ENCODE measurements at regions not wholly inside any gene's neighbourhood (a gene's known extent, or its start where the extent isn't known, plus 50 kb on each side); places are given as distances from the start of the nearest gene placed in this dataset.

- Histone ChIP-seq H3K9me3 (ENCODE audit: control insufficient read depth, low read length) (no peaks in the 10 kb centered on the region), H3K4me1 (ENCODE audit: control insufficient read depth in 1 of 2, insufficient read depth in 2 of 2, low read length in 2 of 2) (no peaks in the 10 kb centered on the region), H3K27me3 (ENCODE audit: control insufficient read depth in 1 of 2, insufficient read depth in 2 of 2, low read length in 1 of 2) (no peaks in the 10 kb centered on the region), H3K4me3 (ENCODE audit: low read length in 2 of 2) (no peak overlapping the region), H3K36me3 (ENCODE audit: control insufficient read depth in 1 of 2, insufficient read depth in 2 of 2, low read length in 1 of 2) (no peaks in the 10 kb centered on the region), H3K27ac (ENCODE audit: low read depth in 1 of 2, low read length in 2 of 2) (no peak overlapping the region)
- WGBS, 2 donors = 96 to 97% methylated on average over 9 of the region's 9 CpGs
- no peak for ATAC-seq (ENCODE audit: low FRiP score)
- intact Hi-C loops (cut with DNase I) = no loop called here
- DNase-seq = no peak
Measured at GRCh38 chr2:397926-398325, 110.0 kb upstream of the ALKAL2 start.

DNA sequence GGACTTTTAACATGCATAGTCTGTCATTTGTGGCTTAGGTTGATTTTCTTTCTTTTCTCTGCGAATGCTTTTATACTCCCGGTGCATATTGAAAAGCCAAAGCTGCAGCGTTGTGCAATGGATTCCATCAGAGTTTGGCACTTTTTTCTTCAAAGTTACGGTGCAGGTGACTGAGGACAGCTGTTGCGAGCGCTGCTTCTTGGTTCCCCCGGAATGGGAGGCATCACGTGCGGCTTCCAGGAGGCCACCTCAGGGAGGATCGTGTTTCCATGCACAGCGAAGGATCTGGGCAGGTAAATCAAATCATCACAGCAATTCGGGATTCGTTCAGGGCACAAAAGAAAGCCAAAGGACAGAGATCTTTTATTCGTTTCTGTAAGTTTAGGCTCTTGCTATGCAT, 109.6 kb upstream of the ALKAL2 start:
- H3K27ac ChIP-seq (ENCODE audit: low read depth in 1 of 2, low read length in 2 of 2) = no peak overlapping the region
- H3K4me1 ChIP-seq (ENCODE audit: control insufficient read depth in 1 of 2, insufficient read depth in 2 of 2, low read length in 2 of 2) = no peaks in the 10 kb centered on the region
- intact Hi-C loops (cut with DNase I) = no loop called here
- H3K9me3 ChIP-seq (ENCODE audit: control insufficient read depth, low read length) = no peaks in the 10 kb centered on the region
- no peak overlapping the region for H3K4me3 ChIP-seq (ENCODE audit: low read length in 2 of 2)
- ATAC-seq (ENCODE audit: low FRiP score) (no peak), DNase-seq (no peak)
- H3K27me3 ChIP-seq (ENCODE audit: control insufficient read depth in 1 of 2, insufficient read depth in 2 of 2, low read length in 1 of 2) = no peaks in the 10 kb centered on the region
- WGBS, 2 donors = 95% methylated on average over 14 of the region's 14 CpGs
- H3K36me3 ChIP-seq (ENCODE audit: control insufficient read depth in 1 of 2, insufficient read depth in 2 of 2, low read length in 1 of 2) = no peaks in the 10 kb centered on the region

DNA sequence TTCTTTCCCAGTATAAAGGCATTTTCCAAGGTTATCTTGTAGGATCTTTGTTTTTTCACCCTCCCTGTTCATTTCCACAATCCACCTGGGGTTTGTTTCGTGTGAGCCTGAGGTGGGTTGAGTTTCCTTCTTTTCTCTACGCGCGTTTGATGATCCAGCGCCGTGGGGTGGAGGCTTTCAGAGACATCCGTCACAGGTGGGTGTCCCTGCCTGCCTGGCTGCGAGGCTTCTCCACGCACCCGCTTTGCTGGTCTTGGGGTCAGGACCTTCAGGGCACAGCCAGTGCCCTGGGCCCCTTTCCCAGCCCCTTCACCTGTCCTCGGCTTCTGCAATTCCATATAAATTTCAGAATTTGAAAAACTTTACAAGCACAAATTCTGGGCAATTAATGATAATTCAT, 109.0 kb upstream of the ALKAL2 start:
- Histone ChIP-seq H3K27ac (ENCODE audit: low read depth in 1 of 2, low read length in 2 of 2) (no peak overlapping the region), H3K36me3 (ENCODE audit: control insufficient read depth in 1 of 2, insufficient read depth in 2 of 2, low read length in 1 of 2) (no peaks in the 10 kb centered on the region), H3K9me3 (ENCODE audit: control insufficient read depth, low read length) (no peaks in the 10 kb centered on the region), H3K27me3 (ENCODE audit: control insufficient read depth in 1 of 2, insufficient read depth in 2 of 2, low read length in 1 of 2) (no peaks in the 10 kb centered on the region), H3K4me1 (ENCODE audit: control insufficient read depth in 1 of 2, insufficient read depth in 2 of 2, low read length in 2 of 2) (no peaks in the 10 kb centered on the region), H3K4me3 (ENCODE audit: low read length in 2 of 2) (no peak overlapping the region)
- DNase-seq = no peak
- no peak for ATAC-seq (ENCODE audit: low FRiP score)
- intact Hi-C loops (cut with DNase I) = no loop called here
- WGBS, 2 donors = 95% methylated on average over 11 of the region's 11 CpGs

DNA sequence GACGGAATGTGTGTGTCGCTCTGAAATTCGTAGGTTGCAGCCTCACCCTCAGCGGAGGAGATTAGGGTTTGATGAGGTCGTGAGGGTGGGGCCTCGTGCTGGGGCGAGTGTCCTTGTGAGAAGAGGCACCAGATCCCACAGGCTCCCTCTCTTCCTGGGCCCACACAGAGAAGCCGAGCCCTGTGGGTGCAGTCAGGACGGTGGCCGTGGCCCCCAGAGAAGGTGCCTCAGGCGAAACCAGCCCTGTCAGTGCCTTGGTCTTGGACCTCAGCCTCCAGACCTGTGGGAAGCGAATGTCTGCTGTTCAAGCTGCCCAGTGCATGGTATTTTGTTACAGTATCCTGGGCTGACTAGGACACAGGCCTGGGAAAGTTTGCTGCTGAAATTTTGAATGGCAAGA, 108.0 kb upstream of the ALKAL2 start:
- Histone ChIP-seq H3K4me3 (ENCODE audit: low read length in 2 of 2) (no peak overlapping the region), H3K36me3 (ENCODE audit: control insufficient read depth in 1 of 2, insufficient read depth in 2 of 2, low read length in 1 of 2) (no peaks in the 10 kb centered on the region), H3K27ac (ENCODE audit: low read depth in 1 of 2, low read length in 2 of 2) (no peak overlapping the region), H3K27me3 (ENCODE audit: control insufficient read depth in 1 of 2, insufficient read depth in 2 of 2, low read length in 1 of 2) (no peaks in the 10 kb centered on the region), H3K9me3 (ENCODE audit: control insufficient read depth, low read length) (no peaks in the 10 kb centered on the region), H3K4me1 (ENCODE audit: control insufficient read depth in 1 of 2, insufficient read depth in 2 of 2, low read length in 2 of 2) (no peaks in the 10 kb centered on the region)
- ATAC-seq (ENCODE audit: low FRiP score) = no peak
- DNase-seq = no peak
- whole genome bisulfite sequencing, 2 donors = 81 to 82% methylated on average over 12 of the region's 12 CpGs
- intact Hi-C loops (cut with DNase I) = no loop called here

DNA sequence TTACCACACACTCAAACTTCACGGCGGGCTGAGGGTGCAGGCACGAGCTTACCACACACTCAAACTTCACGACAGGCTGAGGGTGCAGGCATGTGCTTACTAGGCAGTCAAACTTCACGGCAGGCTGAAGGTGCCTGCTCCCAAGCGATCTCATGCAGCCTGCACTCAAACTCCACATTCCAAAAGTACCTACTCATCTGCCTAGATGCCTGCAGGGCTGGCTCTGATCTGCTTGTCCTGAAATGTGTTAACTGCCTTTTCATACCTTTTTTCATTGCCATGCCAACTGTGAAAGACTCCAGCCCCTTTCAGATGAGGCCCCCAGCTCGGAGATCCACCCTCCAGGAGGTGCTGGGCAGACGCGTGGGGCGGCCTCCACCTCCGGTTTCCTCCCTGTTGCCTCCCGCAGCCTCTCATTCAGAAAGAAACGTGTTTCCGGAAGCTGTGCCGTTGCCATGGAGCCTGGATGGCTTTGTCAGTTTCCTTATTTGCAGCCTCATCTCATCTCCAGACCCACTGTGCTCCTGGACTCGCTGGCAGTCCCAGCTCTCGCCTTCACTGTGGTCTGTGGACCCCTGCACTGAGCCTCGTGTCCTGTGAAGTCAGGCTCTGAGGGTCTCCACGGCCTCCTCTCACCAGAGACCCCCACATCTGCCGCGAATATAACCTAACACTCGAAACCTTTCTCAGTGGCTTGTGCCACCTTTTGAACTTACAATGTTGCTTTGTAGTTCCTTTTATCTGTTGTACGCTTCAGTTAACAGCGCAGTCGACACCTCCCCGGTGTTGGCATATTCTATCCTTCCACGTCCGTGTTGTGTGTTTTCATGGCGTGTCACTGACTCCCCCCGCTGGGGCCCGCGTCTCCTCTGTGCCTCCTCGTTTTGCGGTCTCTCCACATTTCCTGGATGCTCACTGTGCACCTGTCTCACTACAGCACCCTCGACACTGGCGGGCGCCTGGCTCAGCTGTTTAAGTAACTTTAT, 106.1 kb upstream of the ALKAL2 start:
- ATAC-seq (ENCODE audit: low FRiP score) (no peak), DNase-seq (no peak)
- no peaks in the 10 kb centered on the region for H3K36me3 ChIP-seq (ENCODE audit: control insufficient read depth in 1 of 2, insufficient read depth in 2 of 2, low read length in 1 of 2)
- no peaks in the 10 kb centered on the region for H3K27me3 ChIP-seq (ENCODE audit: control insufficient read depth in 1 of 2, insufficient read depth in 2 of 2, low read length in 1 of 2)
- H3K27ac ChIP-seq (ENCODE audit: low read depth in 1 of 2, low read length in 2 of 2) = no peak overlapping the region
- WGBS, 2 donors = 74 to 77% methylated on average over 37 of the region's 37 CpGs
- no peak overlapping the region for H3K4me3 ChIP-seq (ENCODE audit: low read length in 2 of 2)
- no peaks in the 10 kb centered on the region for H3K4me1 ChIP-seq (ENCODE audit: control insufficient read depth in 1 of 2, insufficient read depth in 2 of 2, low read length in 2 of 2)
- intact Hi-C loops (cut with DNase I) = no loop called here
- no peaks in the 10 kb centered on the region for H3K9me3 ChIP-seq (ENCODE audit: control insufficient read depth, low read length)

DNA sequence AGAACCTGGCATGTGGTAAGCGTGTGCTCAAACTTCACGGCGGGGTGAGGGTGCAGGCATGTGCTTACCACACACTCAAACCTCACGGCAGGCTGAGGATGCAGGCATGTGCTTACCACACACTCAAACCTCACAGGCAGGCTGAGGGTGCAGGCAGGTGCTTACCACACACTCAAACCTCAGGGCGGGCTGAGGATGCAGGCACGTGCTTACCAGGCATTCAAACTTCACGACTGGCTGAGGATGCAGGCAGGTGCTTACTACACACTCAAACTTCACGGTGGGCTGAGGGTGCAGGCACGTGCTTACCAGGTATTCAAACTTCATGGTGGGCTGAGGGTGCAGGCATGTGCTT, 105.0 kb upstream of the ALKAL2 start:
- no peak for DNase-seq
- 92% methylated on average over 9 of the region's 9 CpGs for WGBS, 2 donors
- Histone ChIP-seq H3K9me3 (ENCODE audit: control insufficient read depth, low read length) (no peaks in the 10 kb centered on the region), H3K27me3 (ENCODE audit: control insufficient read depth in 1 of 2, insufficient read depth in 2 of 2, low read length in 1 of 2) (no peaks in the 10 kb centered on the region), H3K27ac (ENCODE audit: low read depth in 1 of 2, low read length in 2 of 2) (no peak overlapping the region), H3K4me1 (ENCODE audit: control insufficient read depth in 1 of 2, insufficient read depth in 2 of 2, low read length in 2 of 2) (no peaks in the 10 kb centered on the region), H3K4me3 (ENCODE audit: low read length in 2 of 2) (no peak overlapping the region), H3K36me3 (ENCODE audit: control insufficient read depth in 1 of 2, insufficient read depth in 2 of 2, low read length in 1 of 2) (no peaks in the 10 kb centered on the region)
- intact Hi-C loops (cut with DNase I) = no loop called here
- no peak for ATAC-seq (ENCODE audit: low FRiP score)

- intact Hi-C loops (cut with DNase I) = no loop called here
- Histone ChIP-seq H3K36me3 (ENCODE audit: control insufficient read depth in 1 of 2, insufficient read depth in 2 of 2, low read length in 1 of 2) (no peaks in the 10 kb centered on the region), H3K27ac (ENCODE audit: low read depth in 1 of 2, low read length in 2 of 2) (no peak overlapping the region), H3K9me3 (ENCODE audit: control insufficient read depth, low read length) (no peaks in the 10 kb centered on the region), H3K4me3 (ENCODE audit: low read length in 2 of 2) (no peak overlapping the region), H3K27me3 (ENCODE audit: control insufficient read depth in 1 of 2, insufficient read depth in 2 of 2, low read length in 1 of 2) (no peaks in the 10 kb centered on the region), H3K4me1 (ENCODE audit: control insufficient read depth in 1 of 2, insufficient read depth in 2 of 2, low read length in 2 of 2) (no peaks in the 10 kb centered on the region)
- no peak for ATAC-seq (ENCODE audit: low FRiP score)
- no peak for DNase-seq
- WGBS, 2 donors = 85 to 88% methylated on average over 32 of the region's 32 CpGs
Measured at GRCh38 chr2:392181-392925, 104.5 kb upstream of the ALKAL2 start.

- DNase-seq (no peak), ATAC-seq (ENCODE audit: low FRiP score) (no peak)
- H3K27ac ChIP-seq (ENCODE audit: low read depth in 1 of 2, low read length in 2 of 2) = no peak overlapping the region
- no peak overlapping the region for H3K4me3 ChIP-seq (ENCODE audit: low read length in 2 of 2)
- H3K36me3 ChIP-seq (ENCODE audit: control insufficient read depth in 1 of 2, insufficient read depth in 2 of 2, low read length in 1 of 2) = no peaks in the 10 kb centered on the region
- H3K27me3 ChIP-seq (ENCODE audit: control insufficient read depth in 1 of 2, insufficient read depth in 2 of 2, low read length in 1 of 2) = no peaks in the 10 kb centered on the region
- WGBS, 2 donors = 78 to 91% methylated on average over 6 of the region's 6 CpGs
- intact Hi-C loops (cut with DNase I) = no loop called here
- H3K9me3 ChIP-seq (ENCODE audit: control insufficient read depth, low read length) = no peaks in the 10 kb centered on the region
- H3K4me1 ChIP-seq (ENCODE audit: control insufficient read depth in 1 of 2, insufficient read depth in 2 of 2, low read length in 2 of 2) = no peaks in the 10 kb centered on the region
Measured at GRCh38 chr2:391696-392095, 103.8 kb upstream of the ALKAL2 start.

DNA sequence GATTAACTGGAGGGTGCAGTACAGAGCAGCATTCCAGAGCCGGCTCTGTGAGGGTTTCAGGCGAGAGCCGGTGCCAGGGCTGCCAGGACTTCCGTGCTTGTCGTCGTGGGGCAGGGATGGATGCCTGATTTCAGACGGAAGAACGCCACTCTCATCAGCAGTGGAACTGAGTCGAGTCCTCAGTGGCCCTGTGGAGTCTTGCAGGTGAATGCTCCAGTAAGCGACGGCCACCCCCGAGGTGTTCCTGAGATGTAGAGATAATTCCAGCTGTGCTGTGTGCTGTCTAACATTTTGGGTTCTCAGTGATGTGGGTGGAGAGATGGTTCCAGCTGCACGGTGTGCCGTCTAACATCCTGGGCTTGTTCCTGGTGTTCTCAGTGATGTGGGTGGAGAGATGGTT, 103.1 kb upstream of the ALKAL2 start:
- H3K4me1 ChIP-seq (ENCODE audit: control insufficient read depth in 1 of 2, insufficient read depth in 2 of 2, low read length in 2 of 2) = no peaks in the 10 kb centered on the region

More for the DNA sequence above, 103.1 kb upstream of the ALKAL2 start:
- Histone ChIP-seq H3K4me3 (ENCODE audit: low read length in 2 of 2) (no peak overlapping the region), H3K36me3 (ENCODE audit: control insufficient read depth in 1 of 2, insufficient read depth in 2 of 2, low read length in 1 of 2) (no peaks in the 10 kb centered on the region), H3K27me3 (ENCODE audit: control insufficient read depth in 1 of 2, insufficient read depth in 2 of 2, low read length in 1 of 2) (no peaks in the 10 kb centered on the region), H3K9me3 (ENCODE audit: control insufficient read depth, low read length) (no peaks in the 10 kb centered on the region), H3K27ac (ENCODE audit: low read depth in 1 of 2, low read length in 2 of 2) (no peak overlapping the region)
- intact Hi-C loops (cut with DNase I) = no loop called here
- 65 to 68% methylated on average over 14 of the region's 14 CpGs for WGBS, 2 donors
- ATAC-seq (ENCODE audit: low FRiP score) = no peak
- DNase-seq = no peak
